ENCODE measurements at regions not wholly inside any gene's neighbourhood (a gene's known extent, or its start where the extent isn't known, plus 50 kb on each side); places are given as distances from the start of the nearest gene placed in this dataset.

- TF ChIP-seq POLR2AphosphoS5 (IDR thresholded peaks at IDR 0.05; ENCODE audit: low read depth, low read length), result no peak
- TF ChIP-seq POLR2A (IDR thresholded peaks at IDR 0.05; ENCODE audit: low read depth, low read length), result no peak
- no peak for TF ChIP-seq TAF1 (IDR thresholded peaks at IDR 0.05; ENCODE audit: borderline replicate concordance, low read depth, low read length)
These were observed 223.6 kb upstream of the SETMAR start for GRCh38 chr3:4079339-4080195.

All from GM12892 (cell line).